Middle frontal gyrus (tissue), 1 donor: ENCODE measurements at regions not wholly inside any gene's neighbourhood (a gene's known extent, or its start where the extent isn't known, plus 50 kb on each side); places are given as distances from the start of the nearest gene placed in this dataset.

Source experiments
- DNase-seq: peaks from one replicate; pipeline ENCODE4 v3.0.0-alpha.2; 2015; ENCODE audit warnings: low spot score; ENCODE audit errors: extremely low spot score

GRCh38 chr17:52756746-52757145 is 598.2 kb upstream of the CA10 start:
- no peak for DNase-seq

- no peak for DNase-seq
These were observed 596.3 kb upstream of the CA10 start for GRCh38 chr17:52754838-52755237.

- DNase-seq, result no peak
These were observed 592.5 kb upstream of the CA10 start for GRCh38 chr17:52751051-52751450.

- DNase-seq, result no peak
These were observed 585.7 kb upstream of the CA10 start for GRCh38 chr17:52744179-52744578.

GRCh38 chr17:52740006-52740405 is 581.5 kb upstream of the CA10 start:
- no peak for DNase-seq

- DNase-seq, result no peak
These were observed 580.3 kb upstream of the CA10 start for GRCh38 chr17:52738791-52739190.

GRCh38 chr17:52737071-52737470 is 578.6 kb upstream of the CA10 start:
- no peak for DNase-seq

GRCh38 chr17:52732841-52733240 is 574.3 kb upstream of the CA10 start:
- DNase-seq, result no peak

GRCh38 chr17:52724578-52724977 is 566.1 kb upstream of the CA10 start:
- no peak for DNase-seq

GRCh38 chr17:52721910-52722309 is 563.4 kb upstream of the CA10 start:
- no peak for DNase-seq

GRCh38 chr17:52710363-52710901 is 551.9 kb upstream of the CA10 start:
- no peak for DNase-seq

GRCh38 chr17:52709724-52710123 is 551.2 kb upstream of the CA10 start:
- DNase-seq, result no peak

- no peak for DNase-seq
These were observed 537.8 kb upstream of the CA10 start for GRCh38 chr17:52696362-52696761.

- no peak for DNase-seq
These were observed 527.6 kb upstream of the CA10 start for GRCh38 chr17:52686140-52686539.

GRCh38 chr17:52681480-52681879 is 523.0 kb upstream of the CA10 start:
- DNase-seq, result no peak

GRCh38 chr17:52678211-52678610 is 519.7 kb upstream of the CA10 start:
- DNase-seq, result no peak

GRCh38 chr17:52674686-52675085 is 516.2 kb upstream of the CA10 start:
- DNase-seq, result no peak

GRCh38 chr17:52673791-52674190 is 515.3 kb upstream of the CA10 start:
- DNase-seq, result no peak

- no peak for DNase-seq
These were observed 507.8 kb upstream of the CA10 start for GRCh38 chr17:52666264-52666663.

GRCh38 chr17:52660692-52661091 is 502.2 kb upstream of the CA10 start:
- no peak for DNase-seq

GRCh38 chr17:52653014-52653413 is 494.5 kb upstream of the CA10 start:
- no peak for DNase-seq

- no peak for DNase-seq
These were observed 490.5 kb upstream of the CA10 start for GRCh38 chr17:52648995-52649394.

- DNase-seq, result no peak
These were observed 488.9 kb upstream of the CA10 start for GRCh38 chr17:52647411-52647810.

GRCh38 chr17:52636443-52636842 is 477.9 kb upstream of the CA10 start:
- DNase-seq, result no peak
